Activated CD8-positive, alpha-beta T cell treated with anti-CD3 and anti-CD28 coated beads for 36 hours (primary cell): ENCODE measurements at regions not wholly inside any gene's neighbourhood (a gene's known extent, or its start where the extent isn't known, plus 50 kb on each side); places are given as distances from the start of the nearest gene placed in this dataset.

ENCODE experiments used
- ATAC-seq: fragments of 200-7000 bp; cut with Tn5 transposase; one replicate; pipeline ENCODE4 v1.10.0; 2021; ENCODE audit warnings: mild to moderate bottlenecking, moderate library complexity
- CTCF ChIA-PET: fragments of 350-600 bp; sonication (Branson Sonifier 250); formaldehyde crosslinking; loops from one replicate; lab custom pipeline; 2021; ENCODE audit warnings: antibody characterized with exemption; lab: Charles Lee
- POLR2A ChIA-PET: fragments of 350-600 bp; sonication (Branson Sonifier 250); formaldehyde crosslinking; loops from one replicate; lab custom pipeline; 2021; ENCODE audit warnings: antibody characterized with exemption; lab: Charles Lee
- DNase-seq: peaks from one replicate; pipeline ENCODE4 v3.0.0-alpha.2; 2020
- H3K27ac Mint-ChIP-seq: one replicate; pipeline ENCODE4 v1.8.0; 2021; ENCODE audit warnings: mild to moderate bottlenecking, mixed read lengths
- H3K27me3 Mint-ChIP-seq: one replicate; pipeline ENCODE4 v1.8.0; 2021; ENCODE audit warnings: mixed read lengths
- H3K36me3 Mint-ChIP-seq: one replicate; pipeline ENCODE4 v1.8.0; 2021; ENCODE audit warnings: low read depth, mixed read lengths
- H3K4me1 Mint-ChIP-seq: one replicate; pipeline ENCODE4 v1.8.0; 2021; ENCODE audit warnings: low read depth, mixed read lengths
- H3K4me3 Mint-ChIP-seq: one replicate; pipeline ENCODE4 v1.8.0; 2021; ENCODE audit warnings: mild to moderate bottlenecking, moderate library complexity, mixed read lengths
- H3K9me3 Mint-ChIP-seq: one replicate; pipeline ENCODE4 v1.8.0; 2021; ENCODE audit warnings: mixed read lengths
- CTCF ChIP-seq: fragments of 200-600 bp; IDR thresholded peaks from one replicate; pipeline ENCODE4 v1.8.0; 2022; ENCODE audit warnings: antibody characterized with exemption, mild to moderate bottlenecking
- intact Hi-C: fragments of 100-400 bp; cut with micrococcal nuclease; formaldehyde crosslinking; loops from one replicate; pipeline ENCODE4 v1.10.0; 2022

- Mint-ChIP-seq H3K36me3 (no peaks in the 10 kb centered on the region), H3K4me1 (peaks cover 3% of the 10 kb centered on the region), H3K4me3 (no peak overlapping the region), H3K27me3 (peaks cover 3% of the 10 kb centered on the region), H3K27ac (no peak overlapping the region), H3K9me3 (no peaks in the 10 kb centered on the region)
- TF ChIP-seq CTCF: no peak
- ATAC-seq: no peak
- DNase-seq: no peak
- POLR2A ChIA-PET: interaction anchor here (0.6 kb wide), 1 partner anchor 11 kb away, joined by 3 read pairs; no protein-coding TSS in a partner anchor
- CTCF ChIA-PET: no interaction called here
- intact Hi-C loops: no loop called here
These were observed 51.7 kb upstream of the SMAD3 start for GRCh38 chr15:67013696-67014095.
